ENCODE measurements at regions not wholly inside any gene's neighbourhood (a gene's known extent, or its start where the extent isn't known, plus 50 kb on each side); places are given as distances from the start of the nearest gene placed in this dataset.
"Not testable (repeated sequence)": the region's sequence is repeated elsewhere in the genome, so short reads cannot be mapped to it uniquely, and the experiment has no call there.

GRCh38 chr16:79985606-79986005 lies 385.1 kb upstream of the MAF start (continued):
- no peak for TF ChIP-seq ZNF565 (CRISPR knock-in tag; conservative IDR thresholded peaks at IDR 0.05; ENCODE audit: low read depth)
- TF ChIP-seq GLIS3 (CRISPR knock-in tag; IDR thresholded peaks at IDR 0.05), result no peak
- TF ChIP-seq SNAI2 (CRISPR knock-in tag; IDR thresholded peaks at IDR 0.05), result no peak
- TF ChIP-seq, protein P1, sequence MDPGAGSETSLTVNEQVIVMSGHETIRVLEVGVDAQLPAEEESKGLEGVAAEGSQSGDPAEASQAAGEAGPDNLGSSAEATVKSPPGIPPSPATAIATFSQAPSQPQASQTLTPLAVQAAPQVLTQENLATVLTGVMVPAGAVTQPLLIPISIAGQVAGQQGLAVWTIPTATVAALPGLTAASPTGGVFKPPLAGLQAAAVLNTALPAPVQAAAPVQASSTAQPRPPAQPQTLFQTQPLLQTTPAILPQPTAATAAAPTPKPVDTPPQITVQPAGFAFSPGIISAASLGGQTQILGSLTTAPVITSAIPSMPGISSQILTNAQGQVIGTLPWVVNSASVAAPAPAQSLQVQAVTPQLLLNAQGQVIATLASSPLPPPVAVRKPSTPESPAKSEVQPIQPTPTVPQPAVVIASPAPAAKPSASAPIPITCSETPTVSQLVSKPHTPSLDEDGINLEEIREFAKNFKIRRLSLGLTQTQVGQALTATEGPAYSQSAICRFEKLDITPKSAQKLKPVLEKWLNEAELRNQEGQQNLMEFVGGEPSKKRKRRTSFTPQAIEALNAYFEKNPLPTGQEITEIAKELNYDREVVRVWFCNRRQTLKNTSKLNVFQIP (CRISPR knock-in tag; IDR thresholded peaks at IDR 0.05; ENCODE audit: borderline replicate concordance, low read depth), result no peak

- not testable (repeated sequence) for ATAC-seq
Observed at GRCh38 chr16:79984149-79984548, 383.6 kb upstream of the MAF start.

DNA sequence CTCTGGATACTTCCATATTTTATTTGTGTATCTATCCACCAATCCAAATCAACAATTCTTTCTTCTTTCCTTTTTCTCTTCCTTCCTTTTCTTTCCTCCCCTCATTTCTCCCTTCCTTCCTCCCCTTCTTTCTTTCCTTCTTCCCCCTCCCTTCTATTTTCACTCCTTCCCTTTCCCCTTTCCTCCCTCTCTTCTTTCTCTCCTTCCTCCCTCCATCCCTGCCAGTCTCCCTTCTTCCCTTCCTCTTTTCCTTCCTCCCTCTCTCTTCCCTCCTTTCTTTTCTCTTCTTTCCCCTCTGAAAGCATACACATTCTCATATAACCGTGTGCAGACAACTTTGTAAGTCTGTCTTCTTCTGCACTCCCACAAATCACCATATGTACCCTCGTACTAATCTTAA lies 382.3 kb upstream of the MAF start:
- no peak for TF ChIP-seq SNAI2 (CRISPR knock-in tag; IDR thresholded peaks at IDR 0.05)
- no peak for TF ChIP-seq OSR1 (CRISPR knock-in tag; IDR thresholded peaks at IDR 0.05)
- TF ChIP-seq TCF4 (CRISPR knock-in tag; IDR thresholded peaks at IDR 0.05; ENCODE audit: borderline replicate concordance), result no peak
- TF ChIP-seq ARNTL (CRISPR knock-in tag; IDR thresholded peaks at IDR 0.05; ENCODE audit: borderline replicate concordance, low read depth), result no peak
- TF ChIP-seq ZNF70 (CRISPR knock-in tag; IDR thresholded peaks at IDR 0.05), result no peak
- TF ChIP-seq PPARA (CRISPR knock-in tag; IDR thresholded peaks at IDR 0.05; ENCODE audit: borderline replicate concordance), result no peak
- no peak for ATAC-seq

DNA sequence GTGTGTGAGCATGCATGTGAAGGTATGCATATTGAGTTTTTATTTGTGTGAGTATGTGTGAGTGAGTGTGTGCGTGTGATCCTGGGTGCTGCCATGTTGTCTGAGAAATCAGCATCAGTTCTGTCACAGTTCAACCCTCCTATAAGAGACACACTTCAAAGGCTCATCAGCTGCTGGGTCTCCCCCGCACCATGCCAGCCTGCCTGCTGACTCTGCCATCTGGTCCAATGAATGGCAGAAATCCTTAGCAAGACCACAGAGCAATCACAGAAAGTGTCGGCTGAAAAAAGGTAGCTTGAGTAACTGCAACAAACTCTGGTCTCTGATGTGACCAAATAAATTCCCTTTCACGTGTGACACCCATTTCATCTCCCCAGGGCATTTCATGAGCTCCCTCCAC lies 381.8 kb upstream of the MAF start:
- TF ChIP-seq ZNF8 (CRISPR knock-in tag; IDR thresholded peaks at IDR 0.05) (no peak), GLIS3 (CRISPR knock-in tag; IDR thresholded peaks at IDR 0.05) (no peak), ARNTL (CRISPR knock-in tag; IDR thresholded peaks at IDR 0.05; ENCODE audit: borderline replicate concordance, low read depth) (no peak)
- TF ChIP-seq, protein P2, sequence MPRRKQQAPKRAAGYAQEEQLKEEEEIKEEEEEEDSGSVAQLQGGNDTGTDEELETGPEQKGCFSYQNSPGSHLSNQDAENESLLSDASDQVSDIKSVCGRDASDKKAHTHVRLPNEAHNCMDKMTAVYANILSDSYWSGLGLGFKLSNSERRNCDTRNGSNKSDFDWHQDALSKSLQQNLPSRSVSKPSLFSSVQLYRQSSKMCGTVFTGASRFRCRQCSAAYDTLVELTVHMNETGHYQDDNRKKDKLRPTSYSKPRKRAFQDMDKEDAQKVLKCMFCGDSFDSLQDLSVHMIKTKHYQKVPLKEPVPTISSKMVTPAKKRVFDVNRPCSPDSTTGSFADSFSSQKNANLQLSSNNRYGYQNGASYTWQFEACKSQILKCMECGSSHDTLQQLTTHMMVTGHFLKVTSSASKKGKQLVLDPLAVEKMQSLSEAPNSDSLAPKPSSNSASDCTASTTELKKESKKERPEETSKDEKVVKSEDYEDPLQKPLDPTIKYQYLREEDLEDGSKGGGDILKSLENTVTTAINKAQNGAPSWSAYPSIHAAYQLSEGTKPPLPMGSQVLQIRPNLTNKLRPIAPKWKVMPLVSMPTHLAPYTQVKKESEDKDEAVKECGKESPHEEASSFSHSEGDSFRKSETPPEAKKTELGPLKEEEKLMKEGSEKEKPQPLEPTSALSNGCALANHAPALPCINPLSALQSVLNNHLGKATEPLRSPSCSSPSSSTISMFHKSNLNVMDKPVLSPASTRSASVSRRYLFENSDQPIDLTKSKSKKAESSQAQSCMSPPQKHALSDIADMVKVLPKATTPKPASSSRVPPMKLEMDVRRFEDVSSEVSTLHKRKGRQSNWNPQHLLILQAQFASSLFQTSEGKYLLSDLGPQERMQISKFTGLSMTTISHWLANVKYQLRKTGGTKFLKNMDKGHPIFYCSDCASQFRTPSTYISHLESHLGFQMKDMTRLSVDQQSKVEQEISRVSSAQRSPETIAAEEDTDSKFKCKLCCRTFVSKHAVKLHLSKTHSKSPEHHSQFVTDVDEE (CRISPR knock-in tag; IDR thresholded peaks at IDR 0.05), result no peak
- ATAC-seq, result no peak

DNA sequence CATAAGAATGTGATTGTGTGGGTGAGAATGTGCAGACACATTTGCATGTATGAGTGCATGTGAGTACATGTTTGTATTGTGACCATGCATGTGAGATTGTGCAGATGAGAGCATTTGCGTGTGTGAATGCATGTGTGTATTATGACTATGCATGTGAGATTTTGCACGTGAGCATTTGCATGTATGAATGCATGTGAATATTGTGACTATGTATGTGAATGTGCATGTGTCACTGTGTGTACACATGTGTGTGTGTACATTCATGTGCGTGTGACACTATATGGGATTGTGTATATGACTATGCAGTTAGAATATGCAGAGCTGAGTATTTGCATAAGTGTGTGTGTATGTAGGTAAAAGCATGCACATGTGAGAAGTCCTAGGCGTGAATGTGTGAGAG lies 381.3 kb upstream of the MAF start:
- no peak for ATAC-seq
- no peak for TF ChIP-seq ARNTL (CRISPR knock-in tag; IDR thresholded peaks at IDR 0.05; ENCODE audit: borderline replicate concordance, low read depth)
- TF ChIP-seq SNAI2 (CRISPR knock-in tag; IDR thresholded peaks at IDR 0.05), result no peak
- TF ChIP-seq, protein P1 (CRISPR knock-in tag; IDR thresholded peaks at IDR 0.05; ENCODE audit: borderline replicate concordance, low read depth), result no peak
- no peak for TF ChIP-seq CSRNP3 (CRISPR knock-in tag; IDR thresholded peaks at IDR 0.05)

DNA sequence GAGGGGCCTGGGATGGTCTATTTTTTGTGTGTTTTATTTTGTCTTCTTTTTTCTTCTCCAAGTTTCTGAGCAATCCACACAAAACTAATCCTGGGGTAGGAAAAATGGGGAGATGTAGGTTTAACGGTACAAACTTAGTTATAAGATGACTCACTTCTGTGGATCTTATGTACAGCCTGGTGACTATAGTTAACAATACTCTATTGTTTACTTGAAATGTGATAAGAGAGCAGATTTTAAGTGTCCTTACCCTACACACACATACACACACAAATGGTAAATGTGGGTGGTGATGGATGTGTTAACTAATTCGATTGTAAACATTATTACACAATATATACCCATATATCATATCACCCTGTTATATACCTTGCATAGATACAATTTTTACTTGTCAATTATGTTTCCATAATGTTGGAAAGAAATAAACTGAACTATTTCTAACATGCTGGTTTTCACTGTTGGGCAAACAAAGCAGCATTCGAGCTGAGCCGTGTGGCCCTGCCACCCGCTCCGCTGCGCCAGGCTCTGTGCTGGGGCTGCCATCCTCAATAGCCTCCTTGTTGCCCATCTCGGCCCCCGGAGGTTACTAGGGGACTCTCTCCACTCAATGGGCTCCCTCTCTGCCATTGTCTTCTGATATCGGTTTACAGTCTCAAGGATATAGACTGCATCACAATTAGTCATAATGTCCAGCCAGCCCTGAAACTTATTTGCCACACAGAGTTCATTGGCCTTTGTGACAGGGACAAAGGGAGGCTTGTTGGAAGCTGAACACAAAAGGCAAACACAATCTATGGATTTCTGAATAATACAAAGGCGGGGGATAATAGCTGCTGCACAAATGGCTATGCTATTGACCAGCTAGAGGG lies 380.3 kb upstream of the MAF start:
- no peak for ATAC-seq
- TF ChIP-seq GLIS3 (CRISPR knock-in tag; IDR thresholded peaks at IDR 0.05) (no peak), ESRRG (CRISPR knock-in tag; IDR thresholded peaks at IDR 0.05) (no peak), BACH2 (CRISPR knock-in tag; IDR thresholded peaks at IDR 0.05; ENCODE audit: borderline replicate concordance) (no peak), ZNF8 (CRISPR knock-in tag; IDR thresholded peaks at IDR 0.05) (no peak), TCF4 (CRISPR knock-in tag; IDR thresholded peaks at IDR 0.05; ENCODE audit: borderline replicate concordance) (no peak), ZNF70 (CRISPR knock-in tag; IDR thresholded peaks at IDR 0.05) (no peak), RARB (CRISPR knock-in tag; IDR thresholded peaks at IDR 0.05) (no peak)
- TF ChIP-seq, protein P1 (CRISPR knock-in tag; IDR thresholded peaks at IDR 0.05; ENCODE audit: borderline replicate concordance, low read depth), result no peak
